Activated CD4-positive, alpha-beta memory T cell treated with anti-CD3 and anti-CD28 coated beads for 36 hours (primary cell): ENCODE measurements at regions not wholly inside any gene's neighbourhood (a gene's known extent, or its start where the extent isn't known, plus 50 kb on each side); places are given as distances from the start of the nearest gene placed in this dataset.

ENCODE experiments used
- CTCF ChIA-PET: fragments of 350-600 bp; sonication (Branson Sonifier 250); formaldehyde crosslinking; loops from one replicate; lab custom pipeline; 2021; ENCODE audit warnings: antibody characterized with exemption, inconsistent platforms; lab: Charles Lee
- POLR2A ChIA-PET: fragments of 350-600 bp; sonication (Branson Sonifier 250); formaldehyde crosslinking; loops from one replicate; lab custom pipeline; 2021; ENCODE audit warnings: antibody characterized with exemption; lab: Charles Lee
- DNase-seq: peaks from one replicate; pipeline ENCODE4 v3.0.0-alpha.2; 2020
- H3K27ac Mint-ChIP-seq: one replicate; pipeline ENCODE4 v1.8.0; 2021; ENCODE audit warnings: mixed read lengths
- H3K27me3 Mint-ChIP-seq: one replicate; pipeline ENCODE4 v1.8.0; 2021; ENCODE audit warnings: mixed read lengths
- H3K36me3 Mint-ChIP-seq: one replicate; pipeline ENCODE4 v1.8.0; 2021; ENCODE audit warnings: mixed read lengths
- H3K4me1 Mint-ChIP-seq: one replicate; pipeline ENCODE4 v1.8.0; 2021; ENCODE audit warnings: low read depth, mixed read lengths
- H3K4me3 Mint-ChIP-seq: one replicate; pipeline ENCODE4 v1.8.0; 2021; ENCODE audit warnings: mild to moderate bottlenecking, mixed read lengths
- H3K9me3 Mint-ChIP-seq: one replicate; pipeline ENCODE4 v1.8.0; 2021; ENCODE audit warnings: mixed read lengths
- intact Hi-C: fragments of 100-400 bp; cut with micrococcal nuclease; formaldehyde crosslinking; loops from one replicate; pipeline ENCODE4 v1.15.1; 2023

GRCh38 chr1:232568906-232569553 is 60.9 kb downstream of the SIPA1L2 start:
- CTCF ChIA-PET, result no interaction called here
- no peak for DNase-seq
- peaks cover 8% of the 10 kb centered on the region for H3K4me1 Mint-ChIP-seq
- no peak overlapping the region for H3K4me3 Mint-ChIP-seq
- no peak overlapping the region for H3K27ac Mint-ChIP-seq
- no peaks in the 10 kb centered on the region for H3K27me3 Mint-ChIP-seq
- no peaks in the 10 kb centered on the region for H3K9me3 Mint-ChIP-seq
- no peaks in the 10 kb centered on the region for H3K36me3 Mint-ChIP-seq
- POLR2A ChIA-PET, result no interaction called here
- intact Hi-C loops, result no loop called here

- no peak for DNase-seq
- POLR2A ChIA-PET, result no interaction called here
- Mint-ChIP-seq H3K36me3 (no peaks in the 10 kb centered on the region), H3K27me3 (no peaks in the 10 kb centered on the region), H3K27ac (no peak overlapping the region), H3K4me3 (no peak overlapping the region), H3K9me3 (no peaks in the 10 kb centered on the region), H3K4me1 (peaks cover 8% of the 10 kb centered on the region)
- CTCF ChIA-PET, result no interaction called here
- intact Hi-C loops, result no loop called here
Measured at GRCh38 chr1:232568331-232568852, 61.5 kb downstream of the SIPA1L2 start.

- Mint-ChIP-seq H3K27ac (no peak overlapping the region), H3K36me3 (no peaks in the 10 kb centered on the region), H3K4me3 (no peak overlapping the region), H3K27me3 (no peaks in the 10 kb centered on the region), H3K4me1 (peaks cover 8% of the 10 kb centered on the region), H3K9me3 (no peaks in the 10 kb centered on the region)
- ChIA-PET CTCF (no interaction called here), POLR2A (no interaction called here)
- no peak for DNase-seq
- intact Hi-C loops, result no loop called here
Measured at GRCh38 chr1:232566093-232566492, 63.8 kb downstream of the SIPA1L2 start.

GRCh38 chr1:232562855-232563510 is 67.0 kb downstream of the SIPA1L2 start:
- Mint-ChIP-seq H3K4me3 (no peak overlapping the region), H3K27ac (no peak overlapping the region), H3K9me3 (no peaks in the 10 kb centered on the region), H3K4me1 (peaks cover 10% of the 10 kb centered on the region), H3K27me3 (no peaks in the 10 kb centered on the region), H3K36me3 (no peaks in the 10 kb centered on the region)
- CTCF ChIA-PET, result no interaction called here
- intact Hi-C loops, result no loop called here
- no peak for DNase-seq
- POLR2A ChIA-PET, result no interaction called here

- H3K4me1 Mint-ChIP-seq, result peaks cover 16% of the 10 kb centered on the region
- intact Hi-C loops, result no loop called here
- ChIA-PET POLR2A (no interaction called here), CTCF (no interaction called here)
- no peaks in the 10 kb centered on the region for H3K36me3 Mint-ChIP-seq
- H3K4me3 Mint-ChIP-seq, result no peak overlapping the region
- no peaks in the 10 kb centered on the region for H3K9me3 Mint-ChIP-seq
- H3K27ac Mint-ChIP-seq, result no peak overlapping the region
- no peak for DNase-seq
- no peaks in the 10 kb centered on the region for H3K27me3 Mint-ChIP-seq
Measured at GRCh38 chr1:232561381-232561780, 68.6 kb downstream of the SIPA1L2 start.

GRCh38 chr1:232560940-232561339 is 69.0 kb downstream of the SIPA1L2 start:
- H3K27ac Mint-ChIP-seq, result no peak overlapping the region
- ChIA-PET CTCF (no interaction called here), POLR2A (no interaction called here)
- no peaks in the 10 kb centered on the region for H3K9me3 Mint-ChIP-seq
- intact Hi-C loops, result no loop called here
- H3K27me3 Mint-ChIP-seq, result no peaks in the 10 kb centered on the region
- DNase-seq, result no peak
- H3K36me3 Mint-ChIP-seq, result no peaks in the 10 kb centered on the region
- H3K4me1 Mint-ChIP-seq, result peaks cover 16% of the 10 kb centered on the region
- H3K4me3 Mint-ChIP-seq, result no peak overlapping the region

- ChIA-PET POLR2A (no interaction called here), CTCF (no interaction called here)
- Mint-ChIP-seq H3K9me3 (no peaks in the 10 kb centered on the region), H3K36me3 (no peaks in the 10 kb centered on the region), H3K4me1 (peaks cover 19% of the 10 kb centered on the region), H3K4me3 (no peak overlapping the region), H3K27me3 (no peaks in the 10 kb centered on the region), H3K27ac (no peak overlapping the region)
- no peak for DNase-seq
- intact Hi-C loops, result no loop called here
Measured at GRCh38 chr1:232558954-232559353, 71.0 kb downstream of the SIPA1L2 start.

GRCh38 chr1:232557502-232558191 is 72.3 kb downstream of the SIPA1L2 start:
- H3K36me3 Mint-ChIP-seq, result no peaks in the 10 kb centered on the region
- H3K27ac Mint-ChIP-seq, result no peak overlapping the region
- H3K27me3 Mint-ChIP-seq, result no peaks in the 10 kb centered on the region
- POLR2A ChIA-PET, result no interaction called here
- CTCF ChIA-PET, result no interaction called here
- no peak for DNase-seq
- no peaks in the 10 kb centered on the region for H3K9me3 Mint-ChIP-seq
- peaks cover 19% of the 10 kb centered on the region for H3K4me1 Mint-ChIP-seq
- intact Hi-C loops, result no loop called here
- H3K4me3 Mint-ChIP-seq, result no peak overlapping the region

GRCh38 chr1:232557096-232557495 is 72.8 kb downstream of the SIPA1L2 start:
- ChIA-PET POLR2A (no interaction called here), CTCF (no interaction called here)
- H3K36me3 Mint-ChIP-seq, result no peaks in the 10 kb centered on the region

GRCh38 chr1:232556351-232556750 is 73.6 kb downstream of the SIPA1L2 start:
- DNase-seq, result no peak
- intact Hi-C loops, result no loop called here
- ChIA-PET CTCF (no interaction called here), POLR2A (no interaction called here)
- Mint-ChIP-seq H3K36me3 (no peaks in the 10 kb centered on the region), H3K4me1 (peaks cover 19% of the 10 kb centered on the region), H3K9me3 (no peaks in the 10 kb centered on the region), H3K27ac (no peak overlapping the region), H3K4me3 (no peak overlapping the region), H3K27me3 (no peaks in the 10 kb centered on the region)

More at GRCh38 chr1:232557096-232557495, 72.8 kb downstream of the SIPA1L2 start:
- H3K4me1 Mint-ChIP-seq, result peaks cover 19% of the 10 kb centered on the region
- no peaks in the 10 kb centered on the region for H3K9me3 Mint-ChIP-seq
- no peak overlapping the region for H3K27ac Mint-ChIP-seq
- no peak overlapping the region for H3K4me3 Mint-ChIP-seq
- intact Hi-C loops, result no loop called here
- H3K27me3 Mint-ChIP-seq, result no peaks in the 10 kb centered on the region
- DNase-seq, result no peak

- Mint-ChIP-seq H3K36me3 (no peaks in the 10 kb centered on the region), H3K9me3 (no peaks in the 10 kb centered on the region), H3K27ac (no peak overlapping the region), H3K27me3 (no peaks in the 10 kb centered on the region), H3K4me1 (peaks cover 19% of the 10 kb centered on the region), H3K4me3 (no peak overlapping the region)
- ChIA-PET CTCF (no interaction called here), POLR2A (no interaction called here)
- no peak for DNase-seq
- intact Hi-C loops, result no loop called here
Measured at GRCh38 chr1:232555494-232556210, 74.3 kb downstream of the SIPA1L2 start.

GRCh38 chr1:232554409-232554808 is 75.5 kb downstream of the SIPA1L2 start:
- Mint-ChIP-seq H3K4me1 (peaks cover 19% of the 10 kb centered on the region), H3K4me3 (no peak overlapping the region), H3K27me3 (no peaks in the 10 kb centered on the region), H3K27ac (no peak overlapping the region), H3K36me3 (no peaks in the 10 kb centered on the region), H3K9me3 (no peaks in the 10 kb centered on the region)
- DNase-seq, result no peak
- intact Hi-C loops, result no loop called here
- CTCF ChIA-PET, result no interaction called here
- POLR2A ChIA-PET, result no interaction called here
